HUES64 (cell line): ENCODE measurements at regions not wholly inside any gene's neighbourhood (a gene's known extent, or its start where the extent isn't known, plus 50 kb on each side); places are given as distances from the start of the nearest gene placed in this dataset.

ENCODE experiments used
- H3K27ac ChIP-seq: 2 replicates; pipeline ENCODE4 v1.7.0; 2013; ENCODE audit warnings: low read depth, low read length, inconsistent platforms
- H3K27me3 ChIP-seq: 2 replicates; pipeline ENCODE4 v1.6.1; 2013; ENCODE audit warnings: mild to moderate bottlenecking, low read length; ENCODE audit not compliant: insufficient read depth
- H3K36me3 ChIP-seq: 2 replicates; pipeline ENCODE4 v1.6.1; 2013; ENCODE audit warnings: mild to moderate bottlenecking, low read length; ENCODE audit not compliant: insufficient read depth
- H3K4me1 ChIP-seq: 2 replicates; pipeline ENCODE4 v1.6.1; 2013; ENCODE audit warnings: mild to moderate bottlenecking, low read length, moderate library complexity; ENCODE audit not compliant: insufficient read depth
- H3K4me3 ChIP-seq: 2 replicates; pipeline ENCODE4 v1.5.1; 2013; ENCODE audit warnings: mild to moderate bottlenecking, low read length, moderate library complexity
- H3K9ac ChIP-seq: 2 replicates; pipeline ENCODE4 v1.6.1; 2013; ENCODE audit warnings: mild to moderate bottlenecking, low read depth, low read length
- H3K9me3 ChIP-seq: 2 replicates; pipeline ENCODE4 v1.6.1; 2013; ENCODE audit warnings: low read depth, low read length; ENCODE audit not compliant: insufficient read depth
- WGBS: fragments of 150-250, 120-280 bp; methylation state at CpG from one replicate; pipeline ENCODE4 v1.1.7; 2013; ENCODE audit warnings: missing lambda C conversion rate; 5-methylcytosine and 5-hydroxymethylcytosine counted together

DNA sequence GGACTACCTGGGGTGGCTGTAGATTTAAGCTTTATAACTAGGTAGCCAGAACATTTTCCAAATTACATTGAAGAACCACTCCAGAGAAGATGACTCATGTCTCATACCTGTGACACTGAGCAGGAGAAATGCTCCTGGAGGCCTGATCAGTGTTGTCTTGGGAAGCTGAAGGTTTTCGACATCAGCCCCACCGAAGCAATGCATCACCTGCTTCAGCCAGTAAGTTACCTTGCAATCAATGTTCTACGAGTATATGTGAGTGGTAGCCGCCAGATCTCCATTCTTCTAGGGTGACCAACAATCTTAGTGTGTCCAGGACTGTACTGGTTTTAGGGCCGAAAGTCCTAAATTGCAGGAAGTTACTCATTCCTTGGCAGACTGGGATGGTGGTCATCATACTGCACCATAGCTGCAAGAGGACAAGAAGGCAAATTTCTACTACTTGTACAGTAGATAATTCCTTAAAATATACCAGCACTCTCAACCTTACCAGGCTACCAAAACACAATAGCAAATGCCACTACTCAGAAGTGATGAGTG lies 109.3 kb upstream of the LINC00305 start:
- Histone ChIP-seq H3K9ac (no peak overlapping the region), H3K9me3 (no peaks in the 10 kb centered on the region), H3K27me3 (no peaks in the 10 kb centered on the region), H3K4me3 (no peak overlapping the region), H3K27ac (no peak overlapping the region), H3K4me1 (0 out of 2 replicates have a peak, but pooled peaks cover 2% of the 10 kb centered on the region), H3K36me3 (no peaks in the 10 kb centered on the region)
- 95% methylated on average over 5 of the region's 5 CpGs for WGBS

DNA sequence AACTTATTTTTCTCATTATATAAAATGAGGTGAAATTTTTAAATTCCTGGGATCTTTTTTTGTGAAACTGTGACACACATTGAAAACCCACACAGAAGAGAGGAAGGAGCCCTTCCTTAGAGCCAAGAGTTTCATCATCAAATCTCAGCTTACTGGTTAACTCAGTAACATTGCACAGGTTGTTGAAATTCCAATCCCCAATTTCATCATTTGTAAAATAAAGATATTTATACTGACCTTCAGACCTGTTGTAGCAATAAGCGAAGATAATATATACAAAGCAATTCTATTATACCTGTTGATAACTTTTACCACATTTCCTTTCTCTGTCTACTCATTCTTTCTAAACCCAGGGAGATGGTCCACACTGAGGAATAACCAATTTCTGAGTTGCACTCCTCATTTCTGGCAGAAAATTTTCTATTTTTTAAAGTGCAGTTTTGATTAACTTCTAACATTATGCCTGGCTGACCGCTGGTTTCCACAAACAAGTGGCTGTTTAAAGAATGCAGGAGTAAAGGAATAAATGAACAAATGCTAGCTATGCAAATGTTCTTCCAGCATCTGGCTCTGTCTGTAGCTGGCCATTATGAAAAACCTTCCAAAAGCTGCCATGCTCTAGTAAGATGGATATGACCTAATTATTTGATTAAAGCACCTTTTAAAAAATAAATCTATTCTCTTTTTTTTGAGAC lies 105.7 kb upstream of the LINC00305 start:
- H3K27me3 ChIP-seq = no peaks in the 10 kb centered on the region
- H3K9me3 ChIP-seq = no peaks in the 10 kb centered on the region
- H3K9ac ChIP-seq = no peak overlapping the region
- no peaks in the 10 kb centered on the region for H3K36me3 ChIP-seq
- no peaks in the 10 kb centered on the region for H3K4me1 ChIP-seq
- H3K27ac ChIP-seq = no peak overlapping the region
- H3K4me3 ChIP-seq = no peak overlapping the region
- 96% methylated on average over 2 of the region's 2 CpGs for WGBS

DNA sequence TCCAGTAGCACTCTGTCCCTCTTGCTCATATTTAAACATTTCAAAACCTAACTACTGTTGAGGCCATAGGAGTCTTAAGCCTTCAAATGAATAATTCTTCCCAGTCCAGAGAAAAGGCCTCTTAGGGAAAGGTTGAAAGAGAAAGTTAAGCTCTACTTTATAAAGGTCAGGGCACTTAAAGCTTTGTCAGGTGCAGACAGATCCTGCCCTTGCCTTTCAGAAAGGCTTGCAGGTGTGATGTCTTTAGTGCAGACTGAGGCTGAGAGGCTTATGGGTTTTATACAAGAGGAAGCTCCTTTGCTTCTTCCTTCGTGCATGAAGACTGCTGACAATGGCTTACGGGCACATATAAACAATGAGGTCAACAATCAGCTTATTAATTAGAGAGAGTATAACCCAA lies 105.0 kb upstream of the LINC00305 start:
- no peaks in the 10 kb centered on the region for H3K4me1 ChIP-seq
- no peak overlapping the region for H3K4me3 ChIP-seq
- no peak overlapping the region for H3K27ac ChIP-seq
- no peaks in the 10 kb centered on the region for H3K27me3 ChIP-seq
- no peaks in the 10 kb centered on the region for H3K9me3 ChIP-seq
- no peaks in the 10 kb centered on the region for H3K36me3 ChIP-seq
- H3K9ac ChIP-seq = no peak overlapping the region
- WGBS = 92% methylated on average over 2 of the region's 2 CpGs

DNA sequence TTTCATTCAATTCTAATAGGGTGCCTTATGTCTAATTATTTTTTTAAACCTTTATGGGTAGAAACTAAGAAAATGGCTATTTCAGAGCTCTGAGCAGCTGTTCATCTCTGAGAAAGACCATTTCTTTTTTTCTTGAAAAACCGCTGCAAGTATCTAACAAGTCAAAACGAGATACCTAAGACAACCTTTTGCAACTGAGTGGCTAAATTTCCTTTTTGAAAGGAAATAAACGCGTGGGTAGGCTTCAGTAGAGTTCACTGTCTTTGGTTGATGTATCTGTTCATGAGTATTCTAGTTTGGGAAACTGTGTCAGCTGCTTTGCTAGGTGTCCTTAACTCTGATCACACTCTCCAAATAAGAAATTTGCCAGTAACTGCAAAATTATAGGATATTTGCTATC lies 104.3 kb upstream of the LINC00305 start:
- Histone ChIP-seq H3K27me3 (no peaks in the 10 kb centered on the region), H3K4me3 (no peak overlapping the region), H3K4me1 (no peaks in the 10 kb centered on the region), H3K9ac (no peak overlapping the region), H3K36me3 (no peaks in the 10 kb centered on the region), H3K27ac (no peak overlapping the region), H3K9me3 (no peaks in the 10 kb centered on the region)
- WGBS = 97% methylated on average over 4 of the region's 4 CpGs

DNA sequence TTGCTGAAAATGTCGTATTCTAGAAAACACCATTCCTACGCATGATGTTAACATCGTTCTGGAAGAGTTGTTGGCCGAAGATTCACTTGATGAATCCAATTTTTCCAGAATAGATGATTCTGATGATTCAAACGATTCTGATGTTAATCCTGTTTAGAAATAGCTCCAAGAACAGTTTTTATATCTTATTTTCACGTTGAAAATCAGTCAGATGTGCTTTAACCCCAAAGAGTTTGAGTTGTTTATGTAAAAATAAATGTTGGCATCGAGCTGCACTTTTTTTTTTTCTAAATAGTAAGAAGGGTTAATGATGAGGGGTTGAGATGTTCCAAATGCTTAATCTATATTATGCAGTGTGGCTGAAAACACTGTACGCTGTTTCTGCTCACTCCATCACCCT lies 99.9 kb upstream of the LINC00305 start:
- Histone ChIP-seq H3K4me3 (no peak overlapping the region), H3K27me3 (no peaks in the 10 kb centered on the region), H3K4me1 (no peaks in the 10 kb centered on the region; the same call in 1 of the 2 replicates), H3K9me3 (no peaks in the 10 kb centered on the region), H3K9ac (no peak overlapping the region), H3K27ac (no peak overlapping the region), H3K36me3 (no peaks in the 10 kb centered on the region)
- 98% methylated on average over 7 of the region's 8 CpGs for WGBS

DNA sequence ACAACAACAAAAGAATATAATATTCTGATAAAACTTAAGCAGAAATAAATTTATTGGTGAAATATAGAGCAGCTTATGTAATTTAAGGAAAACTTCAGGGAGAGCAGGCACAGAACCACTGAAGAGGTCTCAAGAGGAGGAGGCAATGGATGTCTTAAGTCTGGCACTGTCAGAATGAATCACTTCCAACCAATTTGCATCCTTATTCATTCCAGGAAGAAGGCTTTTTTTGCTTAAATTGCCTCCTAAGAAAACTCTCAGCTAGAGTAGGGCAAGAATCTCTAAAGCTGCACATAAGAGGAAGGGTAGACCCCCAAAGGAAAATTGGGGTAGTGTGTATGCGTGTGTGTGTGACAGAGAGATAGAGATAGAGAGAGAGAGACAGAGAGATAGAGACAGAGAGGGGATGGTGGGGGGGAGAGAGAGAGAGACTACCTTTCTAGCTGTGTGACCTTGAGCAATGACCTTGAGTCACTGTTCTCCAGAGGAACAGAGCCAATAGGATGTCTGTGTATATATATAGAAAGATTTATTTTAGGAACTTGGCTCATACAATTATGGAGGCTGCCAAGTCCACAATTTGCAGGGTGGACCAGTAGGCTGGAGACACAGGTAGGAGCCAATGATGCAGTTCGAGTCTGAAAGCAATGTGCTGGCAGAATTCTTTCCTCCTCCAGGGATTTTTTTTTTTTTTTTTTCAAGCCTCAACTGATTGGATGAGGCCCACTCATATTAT lies 96.4 kb upstream of the LINC00305 start:
- 94% methylated on average over 2 of the region's 2 CpGs for whole genome bisulfite sequencing
- no peak overlapping the region for H3K27ac ChIP-seq
- no peaks in the 10 kb centered on the region for H3K36me3 ChIP-seq

DNA sequence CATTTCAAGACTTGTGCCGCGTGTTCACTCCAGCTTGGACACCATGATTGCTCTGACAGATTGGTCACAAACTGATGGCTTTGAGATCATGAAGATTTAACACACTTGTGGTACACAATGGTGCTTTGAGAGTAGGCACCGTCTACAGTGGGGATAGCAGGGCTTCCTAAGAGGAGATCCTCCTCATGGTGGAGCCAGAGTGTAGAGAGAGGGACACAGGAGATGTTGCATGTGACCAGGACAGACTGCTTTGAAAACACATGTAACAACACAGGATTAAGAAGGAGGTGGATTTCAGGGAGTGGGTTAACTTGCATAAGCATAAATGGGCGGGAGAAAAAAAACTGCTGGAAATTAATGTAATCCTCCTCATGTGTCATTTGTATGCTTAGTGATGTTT lies 95.7 kb upstream of the LINC00305 start:
- Histone ChIP-seq H3K9ac (no peak overlapping the region), H3K9me3 (no peaks in the 10 kb centered on the region), H3K4me3 (no peak overlapping the region), H3K4me1 (no peaks in the 10 kb centered on the region; the same call in 1 of the 2 replicates), H3K27ac (no peak overlapping the region), H3K36me3 (no peaks in the 10 kb centered on the region), H3K27me3 (no peaks in the 10 kb centered on the region)
- 87% methylated on average over 4 of the region's 4 CpGs for WGBS

More for the DNA sequence above, 96.4 kb upstream of the LINC00305 start:
- Histone ChIP-seq H3K9me3 (no peaks in the 10 kb centered on the region), H3K4me3 (no peak overlapping the region), H3K27me3 (no peaks in the 10 kb centered on the region), H3K4me1 (no peaks in the 10 kb centered on the region; the same call in 1 of the 2 replicates), H3K9ac (no peak overlapping the region)

DNA sequence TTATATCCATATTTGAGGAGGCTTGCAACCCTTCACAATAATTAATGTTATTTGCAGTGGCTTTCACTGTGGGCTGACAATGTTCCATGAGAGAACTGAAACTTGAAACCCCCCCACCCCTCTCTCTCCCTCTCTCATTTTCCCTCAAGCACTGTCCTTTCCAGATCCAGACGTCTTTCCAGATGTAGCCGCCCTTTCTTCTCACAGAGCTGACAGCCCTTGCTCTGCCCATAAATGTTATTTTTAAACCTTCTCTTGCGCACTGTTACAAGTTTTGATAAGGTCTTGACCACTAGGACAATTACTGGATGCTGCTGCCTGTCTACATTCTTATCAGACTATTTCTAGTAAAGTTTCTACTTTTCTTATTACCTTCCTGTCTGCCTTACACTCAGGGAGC lies 91.4 kb upstream of the LINC00305 start:
- no peaks in the 10 kb centered on the region for H3K9me3 ChIP-seq
- H3K4me3 ChIP-seq = no peak overlapping the region
- no peak overlapping the region for H3K9ac ChIP-seq
- no peaks in the 10 kb centered on the region for H3K27me3 ChIP-seq
- 80% methylated on average over 3 of the region's 3 CpGs for WGBS
- H3K36me3 ChIP-seq = no peaks in the 10 kb centered on the region
- no peak overlapping the region for H3K27ac ChIP-seq
- H3K4me1 ChIP-seq = no peaks in the 10 kb centered on the region; the same call in 1 of the 2 replicates

DNA sequence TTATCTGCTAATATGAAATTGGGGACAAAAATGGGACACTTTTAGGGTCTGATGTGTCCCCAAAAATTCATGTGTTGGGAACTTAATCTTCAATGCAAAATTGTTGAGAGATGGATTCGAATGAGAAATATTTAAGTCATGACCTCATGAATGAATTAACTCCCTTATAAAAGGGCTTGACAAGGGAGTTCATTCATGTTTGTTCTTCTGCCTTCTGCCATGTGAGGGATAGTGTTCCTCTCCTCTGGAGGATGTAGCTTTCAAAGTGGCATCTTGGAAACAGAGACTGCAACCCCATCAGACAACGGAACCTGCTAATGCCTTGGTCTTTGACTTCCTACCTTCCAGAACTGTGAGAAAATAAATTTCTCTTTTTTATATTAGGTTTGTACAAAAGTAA lies 89.2 kb upstream of the LINC00305 start:
- Histone ChIP-seq H3K4me1 (no peaks in the 10 kb centered on the region), H3K27ac (no peak overlapping the region), H3K27me3 (no peaks in the 10 kb centered on the region), H3K36me3 (no peaks in the 10 kb centered on the region), H3K9me3 (peaks cover 3% of the 10 kb centered on the region; the same call in 1 of the 2 replicates), H3K9ac (no peak overlapping the region), H3K4me3 (no peak overlapping the region)
- WGBS = 75% methylated on average over 1 of the region's 2 CpGs

DNA sequence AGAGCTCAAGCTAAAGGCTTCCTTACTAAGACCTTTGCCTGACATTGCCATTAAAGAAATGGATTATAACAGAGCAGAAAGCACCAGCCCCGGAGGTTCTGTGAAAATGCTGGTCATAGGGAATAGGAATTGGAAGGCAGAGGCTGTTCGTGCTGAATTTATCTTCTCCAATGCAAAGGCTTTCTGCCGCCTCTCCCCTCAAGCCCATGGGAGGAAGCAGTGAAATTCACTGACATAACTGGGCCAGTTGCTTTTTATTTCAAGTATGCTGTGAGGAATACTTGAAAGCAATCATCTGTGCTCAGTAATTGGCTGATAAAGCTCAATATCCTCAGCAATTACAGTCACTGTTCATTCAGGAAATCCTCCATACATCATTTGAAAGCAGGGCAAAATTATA lies 85.4 kb upstream of the LINC00305 start:
- no peak overlapping the region for H3K9ac ChIP-seq
- H3K27me3 ChIP-seq = no peaks in the 10 kb centered on the region
- H3K9me3 ChIP-seq = peaks cover 15% of the 10 kb centered on the region
- no peaks in the 10 kb centered on the region for H3K36me3 ChIP-seq
- no peak overlapping the region for H3K27ac ChIP-seq
- no peak overlapping the region for H3K4me3 ChIP-seq
- no peaks in the 10 kb centered on the region for H3K4me1 ChIP-seq
- 96% methylated on average over 3 of the region's 3 CpGs for WGBS

DNA sequence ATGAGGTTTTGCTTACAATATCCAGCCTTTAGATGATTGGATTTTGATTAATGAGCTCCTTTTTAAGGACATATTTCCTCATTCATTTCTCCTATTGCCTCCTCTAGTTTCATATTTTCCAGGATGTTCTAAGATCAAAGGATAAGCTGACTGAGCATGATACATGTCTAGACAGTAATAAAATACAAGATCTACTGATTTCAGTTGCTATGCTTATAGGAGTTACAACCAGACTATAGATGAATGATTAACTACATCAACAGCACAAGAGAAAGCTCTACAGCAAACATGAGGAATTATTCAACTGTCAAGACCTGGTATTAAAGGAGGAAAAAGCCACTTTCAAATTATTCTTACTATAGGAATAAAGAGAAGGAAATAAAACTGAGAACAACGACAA lies 85.0 kb upstream of the LINC00305 start:
- no peaks in the 10 kb centered on the region for H3K36me3 ChIP-seq

More for the DNA sequence above, 85.0 kb upstream of the LINC00305 start:
- Histone ChIP-seq H3K9me3 (peaks cover 15% of the 10 kb centered on the region), H3K27ac (no peak overlapping the region), H3K4me3 (no peak overlapping the region), H3K4me1 (no peaks in the 10 kb centered on the region), H3K9ac (no peak overlapping the region), H3K27me3 (no peaks in the 10 kb centered on the region)
- WGBS = 100% methylated on average over 1 of the region's 1 CpG
